HepG2 (cell line): ENCODE measurements at regions not wholly inside any gene's neighbourhood (a gene's known extent, or its start where the extent isn't known, plus 50 kb on each side); places are given as distances from the start of the nearest gene placed in this dataset.

Experiments
- ATAC-seq: fragments of 200-7000 bp; cut with Tn5 transposase; 3 replicates; pipeline ENCODE4 v1.9.1; 2020; ENCODE audit warnings: mild to moderate bottlenecking, moderate library complexity
- BruUV-seq: library from RNA; stranded (reverse); fragments of 400-500 nt; replicated peaks from 2 replicates; lab custom pipeline; 2021; lab: Mats Ljungman, UMichigan
- CTCF ChIA-PET: fragments of 300-600 bp; formaldehyde crosslinking; extraction: SDS; loops from one replicate; lab custom pipeline; 2021; ENCODE audit warnings: low total read pairs, inconsistent platforms, low intra/inter-chr PET ratio; lab: Yijun Ruan, JAX
- POLR2A ChIA-PET: fragments of 350-600 bp; sonication (Branson Sonifier 250); formaldehyde crosslinking; loops from one replicate; lab custom pipeline; 2020; ENCODE audit warnings: antibody characterized with exemption, inconsistent platforms; lab: Yijun Ruan, JAX
- DNase-seq: peaks from one replicate; pipeline ENCODE4 v3.0.0-alpha.2; 2015; ENCODE audit warnings: low spot score
- FAIRE-seq: peaks from 3 replicates; lab custom pipeline; 2011; peaks lifted over from hg19 to GRCh38; lab: Jason Lieb, UNC
- H2AFZ ChIP-seq: one replicate; pipeline ENCODE4 v1.6.1; 2011; ENCODE audit warnings: low read length, inconsistent platforms
- H3K27ac ChIP-seq: fragments of 300-600 bp; 3 replicates; pipeline ENCODE4 v1.8.0; 2011; ENCODE audit warnings: mixed run types, mild to moderate bottlenecking, mixed read lengths, low read length, inconsistent platforms; ENCODE audit not compliant: insufficient read depth; ENCODE audit errors: extremely low read length
- H3K27me3 ChIP-seq, 2 experiments: fragments of 200-600 bp in 1 of 2; 2 replicates in 1 of 2; 3 replicates in 1 of 2; pipeline versions ENCODE4 v1.6.0 to v1.8.0; 2011; ENCODE audit warnings: low read length in 2 of 2, mild to moderate bottlenecking in 2 of 2, moderate library complexity in 2 of 2, inconsistent platforms in 1 of 2; ENCODE audit not compliant: insufficient read depth in 2 of 2, control insufficient read depth in 1 of 2
- H3K36me3 ChIP-seq, 2 experiments: fragments of 200-600 bp in 1 of 2; replicated peaks in 1 of 2; 2 replicates in 1 of 2; 3 replicates in 1 of 2; pipeline versions ENCODE4 v1.5.1 to v1.8.0; 2011; ENCODE audit warnings: low read length in 2 of 2, inconsistent platforms in 1 of 2; ENCODE audit not compliant: insufficient read depth in 2 of 2, control insufficient read depth in 1 of 2
- H3K4me1 ChIP-seq: 2 replicates; pipeline ENCODE4 v1.5.1; 2012; ENCODE audit warnings: low read length, inconsistent platforms; ENCODE audit not compliant: insufficient read depth
- H3K4me2 ChIP-seq: 2 replicates; pipeline ENCODE4 v1.6.0; 2011; ENCODE audit warnings: low read depth, low read length, inconsistent platforms
- H3K4me3 ChIP-seq, 3 experiments: fragments of 200-600 bp in 1 of 3; sonication (generic), shearing (Covaris generic) in 1 of 3; replicated peaks in 1 of 3; 2 replicates each; pipeline ENCODE4 v1.5.1; 2011 to 2016; ENCODE audit warnings: low read length in 3 of 3, inconsistent platforms in 2 of 3, low read depth in 2 of 3, mild to moderate bottlenecking in 2 of 3, control low read depth in 1 of 3, mixed read lengths in 1 of 3; ENCODE audit not compliant: insufficient read depth in 1 of 3
- H3K79me2 ChIP-seq: one replicate; pipeline ENCODE4 v1.6.1; 2011; ENCODE audit warnings: low read length, inconsistent platforms; ENCODE audit not compliant: insufficient read depth
- H3K9ac ChIP-seq: 2 replicates; pipeline ENCODE4 v1.6.0; 2011; ENCODE audit warnings: mild to moderate bottlenecking, low read depth, low read length, inconsistent platforms; ENCODE audit not compliant: insufficient read depth
- H3K9me3 ChIP-seq: 2 replicates; pipeline ENCODE4 v1.5.1; 2012; ENCODE audit warnings: mild to moderate bottlenecking, low read length
- H4K20me1 ChIP-seq: 2 replicates; pipeline ENCODE4 v1.6.0; 2011; ENCODE audit warnings: inconsistent platforms, mild to moderate bottlenecking, low read length, moderate library complexity; ENCODE audit not compliant: insufficient read depth
- HIC2 ChIP-seq: sonication (generic); formaldehyde crosslinking; IDR thresholded peaks from 2 replicates; pipeline ENCODE4 v1.9.0; 2022; ENCODE audit warnings: low read depth, missing genetic modification reagents
- IRF1 ChIP-seq: sonication (generic); formaldehyde crosslinking; IDR thresholded peaks from 2 replicates; pipeline ENCODE4 v1.4.0; 2020; ENCODE audit warnings: low read depth, mild to moderate bottlenecking, missing genetic modification reagents
- MBNL3 ChIP-seq: fragments of 250-450 bp; sonication (Bioruptor Pico); conservative IDR thresholded peaks from 2 replicates; pipeline ENCODE4 v1.8.0; 2022; ENCODE audit warnings: mild to moderate bottlenecking, inconsistent platforms
- NFYC ChIP-seq: IDR thresholded peaks from 2 replicates; pipeline ENCODE4 v1.6.1; 2016; ENCODE audit warnings: missing genetic modification reagents, missing compliant biosample characterization
- RAD21 ChIP-seq: fragments of 450-650 bp; formaldehyde crosslinking; IDR thresholded peaks from 2 replicates; pipeline ENCODE4 v1.5.0; 2020; ENCODE audit warnings: mild to moderate bottlenecking
- RBFOX2 ChIP-seq: fragments of 200-400 bp; formaldehyde crosslinking; IDR thresholded peaks from 2 replicates; pipeline ENCODE4 v1.6.1; 2017; ENCODE audit warnings: low read depth, mild to moderate bottlenecking, low read length
- RBM39 ChIP-seq: fragments of 200-400 bp; formaldehyde crosslinking; IDR thresholded peaks from one replicate; pipeline ENCODE4 v1.6.1; 2018; ENCODE audit warnings: antibody characterized with exemption, mild to moderate bottlenecking, low read depth, low read length; ENCODE audit not compliant: poor library complexity, severe bottlenecking
- SETDB1 ChIP-seq: sonication (generic); formaldehyde crosslinking; IDR thresholded peaks from 2 replicates; pipeline ENCODE4 v1.5.1; 2020; ENCODE audit warnings: missing genetic modification reagents, mild to moderate bottlenecking, borderline replicate concordance
- TBL1XR1 ChIP-seq: fragments of 150-350 bp; IDR thresholded peaks from 2 replicates; pipeline ENCODE4 v1.6.1; 2014; ENCODE audit warnings: borderline replicate concordance, low read length; ENCODE audit not compliant: partially characterized antibody
- THAP11 ChIP-seq: IDR thresholded peaks from 2 replicates; pipeline ENCODE4 v1.6.1; 2016; ENCODE audit warnings: missing biosample characterization, missing genetic modification reagents
- ZNF124 ChIP-seq: sonication (generic); formaldehyde crosslinking; IDR thresholded peaks from 2 replicates; pipeline ENCODE4 v1.4.0; 2020; ENCODE audit warnings: missing genetic modification reagents
- ZNF326 ChIP-seq: sonication (generic); formaldehyde crosslinking; IDR thresholded peaks from 2 replicates; pipeline ENCODE4 v1.4.0; 2020; ENCODE audit warnings: missing genetic modification reagents, borderline replicate concordance
- ZNF609 ChIP-seq: sonication (generic); formaldehyde crosslinking; IDR thresholded peaks from 2 replicates; pipeline ENCODE4 v1.4.0; 2020; ENCODE audit warnings: mild to moderate bottlenecking, missing genetic modification reagents, borderline replicate concordance
- ZSCAN20 ChIP-seq: sonication (generic); formaldehyde crosslinking; IDR thresholded peaks from 2 replicates; pipeline ENCODE4 v1.4.0; 2020; ENCODE audit warnings: missing genetic modification reagents, mild to moderate bottlenecking, borderline replicate concordance
- WGBS: methylation state at CpG from one replicate; pipeline ENCODE4 v1.1.6; 2017; ENCODE audit warnings: low lambda C conversion rate; 5-methylcytosine and 5-hydroxymethylcytosine counted together
- in situ Hi-C: cut with HindIII; loops from 2 replicates; pipeline ENCODE4 v1.10.0; 2017; ENCODE audit warnings: low pct_unique_long_range_greater_than_20kb; ENCODE audit not compliant: extremely low pct_ligation_motif_present
- intact Hi-C: fragments of 100-400 bp; cut with micrococcal nuclease; formaldehyde crosslinking; loops from one replicate; pipeline ENCODE4 v1.10.0; 2022; ENCODE audit not compliant: unreplicated experiment
- TF ChIP-seq, protein P1 (sequence below): IDR thresholded peaks from 2 replicates; pipeline ENCODE4 v1.6.1; 2012; ENCODE audit warnings: inconsistent platforms
- TF ChIP-seq, protein P2 (sequence below): sonication (generic); formaldehyde crosslinking; IDR thresholded peaks from 2 replicates; pipeline ENCODE4 v1.5.0; 2020; ENCODE audit warnings: mild to moderate bottlenecking, missing genetic modification reagents

DNA sequence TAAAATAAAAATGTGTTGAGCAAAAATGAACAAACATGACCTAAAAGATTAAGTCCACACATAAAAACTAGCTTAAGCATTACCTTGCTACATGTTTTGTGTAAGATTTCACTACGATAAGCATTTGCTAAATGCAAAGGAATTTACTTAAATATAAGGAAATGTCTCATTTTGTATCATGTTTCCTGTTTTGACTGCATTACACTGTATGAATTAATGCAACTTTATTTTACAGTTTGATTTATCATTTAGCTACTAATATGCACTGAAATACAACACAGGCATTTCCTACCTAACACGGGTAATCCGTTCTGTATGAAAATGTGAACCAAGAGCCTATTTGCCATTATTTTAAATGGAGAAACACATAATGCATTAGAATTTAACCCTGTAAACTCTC, 1076.5 kb upstream of the DDX18 start:
- Histone ChIP-seq H3K4me1 (no peaks in the 10 kb centered on the region), H3K4me2 (no peak overlapping the region), H3K27me3 (no peaks in the 10 kb centered on the region), H3K4me3 (no peak overlapping the region), H4K20me1 (no peaks in the 10 kb centered on the region), H3K9me3 (peaks cover 47% of the 10 kb centered on the region), H2AFZ (no peak overlapping the region), H3K9ac (no peak overlapping the region), H3K27ac (no peak overlapping the region), H3K79me2 (no peaks in the 10 kb centered on the region), H3K36me3 (no peaks in the 10 kb centered on the region)
- intact Hi-C loops (no loop called here), in situ Hi-C loops (no loop called here)
- CTCF ChIA-PET: no interaction called here
- WGBS: 4% methylated on average over 3 of the region's 3 CpGs
- no peak for FAIRE-seq
- DNase-seq: no peak
- ATAC-seq: no peak
- no TSS peak for BruUV-seq
- TF ChIP-seq, protein P1, sequence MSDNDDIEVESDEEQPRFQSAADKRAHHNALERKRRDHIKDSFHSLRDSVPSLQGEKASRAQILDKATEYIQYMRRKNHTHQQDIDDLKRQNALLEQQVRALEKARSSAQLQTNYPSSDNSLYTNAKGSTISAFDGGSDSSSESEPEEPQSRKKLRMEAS: no peak
- no peak for TF ChIP-seq MBNL3 (CRISPR knock-in tag)
- TF ChIP-seq NFYC (CRISPR knock-in tag): no peak
- TF ChIP-seq THAP11: no peak
- TF ChIP-seq TBL1XR1: no peak
- TF ChIP-seq IRF1: no peak
- no peak for TF ChIP-seq RBM39
- no peak for TF ChIP-seq ZNF609
- no peak for TF ChIP-seq RBFOX2
- no peak for TF ChIP-seq ZNF326 (CRISPR knock-in tag)
- TF ChIP-seq SETDB1: no peak
- no peak for TF ChIP-seq ZSCAN20 (CRISPR knock-in tag)
- TF ChIP-seq ZNF124: no peak
- TF ChIP-seq HIC2 (CRISPR knock-in tag): no peak
- TF ChIP-seq, protein P2, sequence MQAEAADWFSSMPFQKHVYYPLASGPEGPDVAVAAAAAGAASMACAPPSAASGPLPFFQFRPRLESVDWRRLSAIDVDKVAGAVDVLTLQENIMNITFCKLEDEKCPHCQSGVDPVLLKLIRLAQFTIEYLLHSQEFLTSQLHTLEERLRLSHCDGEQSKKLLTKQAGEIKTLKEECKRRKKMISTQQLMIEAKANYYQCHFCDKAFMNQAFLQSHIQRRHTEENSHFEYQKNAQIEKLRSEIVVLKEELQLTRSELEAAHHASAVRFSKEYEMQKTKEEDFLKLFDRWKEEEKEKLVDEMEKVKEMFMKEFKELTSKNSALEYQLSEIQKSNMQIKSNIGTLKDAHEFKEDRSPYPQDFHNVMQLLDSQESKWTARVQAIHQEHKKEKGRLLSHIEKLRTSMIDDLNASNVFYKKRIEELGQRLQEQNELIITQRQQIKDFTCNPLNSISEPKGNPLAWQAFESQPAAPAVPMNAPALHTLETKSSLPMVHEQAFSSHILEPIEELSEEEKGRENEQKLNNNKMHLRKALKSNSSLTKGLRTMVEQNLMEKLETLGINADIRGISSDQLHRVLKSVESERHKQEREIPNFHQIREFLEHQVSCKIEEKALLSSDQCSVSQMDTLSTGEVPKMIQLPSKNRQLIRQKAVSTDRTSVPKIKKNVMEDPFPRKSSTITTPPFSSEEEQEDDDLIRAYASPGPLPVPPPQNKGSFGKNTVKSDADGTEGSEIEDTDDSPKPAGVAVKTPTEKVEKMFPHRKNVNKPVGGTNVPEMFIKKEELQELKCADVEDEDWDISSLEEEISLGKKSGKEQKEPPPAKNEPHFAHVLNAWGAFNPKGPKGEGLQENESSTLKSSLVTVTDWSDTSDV (CRISPR knock-in tag): no peak
- no peak for TF ChIP-seq RAD21 (CRISPR knock-in tag)
- POLR2A ChIA-PET: no interaction called here
